ENCODE measurements at regions not wholly inside any gene's neighbourhood (a gene's known extent, or its start where the extent isn't known, plus 50 kb on each side); places are given as distances from the start of the nearest gene placed in this dataset. TPM values are rescaled to one million over a fixed set of nuclear protein-coding genes. Genes with fewer than 3 reads are reported as not detected.
"Not testable (repeated sequence)": the region's sequence is repeated elsewhere in the genome, so short reads cannot be mapped to it uniquely, and the experiment has no call there.

GRCh38 chr11:129764204-129764603 is 51.4 kb upstream of the TMEM45B start:
- CTCF ChIA-PET; H3K4me3 ChIP-seq (ENCODE audit: insufficient read depth, low read depth, low read length); H2AK5ac ChIP-seq (ENCODE audit: low read depth, low read length); H3K4ac ChIP-seq (ENCODE audit: low read depth, low read length); H3K9me3 ChIP-seq (ENCODE audit: control insufficient read depth, insufficient read depth, low read length); H2BK120ac ChIP-seq (ENCODE audit: low read depth, low read length); H4K91ac ChIP-seq (ENCODE audit: insufficient read depth, low read depth, low read length); H3K9ac ChIP-seq (ENCODE audit: low read depth, low read length); POLR2A ChIA-PET (ENCODE audit: unreplicated experiment); H2BK15ac ChIP-seq (ENCODE audit: low read depth, low read length); H3K4me2 ChIP-seq (ENCODE audit: low read depth, low read length); intact Hi-C loops (cut with micrococcal nuclease); H2BK20ac ChIP-seq (ENCODE audit: low read depth, low read length); H4K5ac ChIP-seq (ENCODE audit: low read depth, low read length); BruUV-seq (replicated peaks); H4K20me1 ChIP-seq (ENCODE audit: insufficient read depth, low read length); H3K9me1 ChIP-seq (ENCODE audit: insufficient read depth, low read length); H3K18ac ChIP-seq (ENCODE audit: low read depth, low read length); ATAC-seq (ENCODE audit: low read depth); in situ Hi-C loops (cut with MboI; ENCODE audit: low sequenced_read_pairs); H3K23ac ChIP-seq (ENCODE audit: low read depth, low read length); H4K8ac ChIP-seq (ENCODE audit: low read depth in 2 of 2, low read length in 2 of 2); H2BK5ac ChIP-seq (ENCODE audit: low read depth, low read length, poor library complexity, severe bottlenecking); dilution Hi-C loops (cut with HindIII; ENCODE audit: low sequenced_read_pairs, unreplicated experiment); H3K14ac ChIP-seq (replicated peaks; ENCODE audit: low read depth, low read length); H3K79me1 ChIP-seq (ENCODE audit: low read depth in 1 of 2, low read length in 2 of 2); DNase-seq; H3K56ac ChIP-seq (ENCODE audit: extremely low read depth, insufficient read depth, low read length); H3K4me1 ChIP-seq (ENCODE audit: control insufficient read depth, insufficient read depth, low read length); H2AK9ac ChIP-seq (replicated peaks; ENCODE audit: low read depth, low read length, poor library complexity); H3K36me3 ChIP-seq (ENCODE audit: control insufficient read depth, insufficient read depth, low read length); H2AFZ ChIP-seq (replicated peaks; ENCODE audit: low read length, poor library complexity); H3K27me3 ChIP-seq (ENCODE audit: control insufficient read depth, insufficient read depth, low read length); H3K27ac ChIP-seq (ENCODE audit: insufficient read depth, low read length): not testable (repeated sequence)
- no CpG with 5 or more reads among the region's 5 CpGs for WGBS, 2 experiments (ENCODE audit: extremely low coverage in 2 of 2, insufficient read length in 1 of 2)

Small RNA genes lying in the stretch of these regions (microRNA-seq; reads per million reads assigned to microRNA genes)
- gene RPS27P20 (ENCODE audit: insufficient read depth, insufficient read length), result not detected

Small RNA genes lying in the stretch of these regions (small RNA-seq; reads per million reads assigned to genes)
- gene RPS27P20, result 0 reads per million in 5 experiments

Data from IMR-90 (cell line).